ENCODE measurements at regions not wholly inside any gene's neighbourhood (a gene's known extent, or its start where the extent isn't known, plus 50 kb on each side); places are given as distances from the start of the nearest gene placed in this dataset.
"Not testable (repeated sequence)": the region's sequence is repeated elsewhere in the genome, so short reads cannot be mapped to it uniquely, and the experiment has no call there.

DNA sequence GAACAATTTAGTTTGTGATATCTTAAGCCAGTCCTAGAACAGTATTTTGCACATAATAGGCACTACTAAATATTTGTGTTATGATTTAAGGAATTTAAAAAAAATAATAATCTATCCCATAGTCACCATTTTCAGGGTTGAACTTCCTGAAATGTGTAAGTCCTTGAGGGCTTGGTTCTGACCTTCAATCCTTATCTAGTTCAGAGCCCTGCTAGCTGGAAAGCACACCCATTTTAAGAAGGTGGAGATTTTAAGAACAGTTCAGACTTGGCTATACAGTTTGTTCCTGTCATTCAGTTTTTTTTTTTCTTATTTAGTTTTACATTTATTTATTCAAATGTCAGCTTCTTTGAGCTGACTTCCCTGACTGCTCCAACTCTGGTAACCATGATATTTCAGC is 183.4 kb upstream of the MAGI2 start:
- DNase-seq (ENCODE audit: low read depth in 3 of 3): no peak

DNA sequence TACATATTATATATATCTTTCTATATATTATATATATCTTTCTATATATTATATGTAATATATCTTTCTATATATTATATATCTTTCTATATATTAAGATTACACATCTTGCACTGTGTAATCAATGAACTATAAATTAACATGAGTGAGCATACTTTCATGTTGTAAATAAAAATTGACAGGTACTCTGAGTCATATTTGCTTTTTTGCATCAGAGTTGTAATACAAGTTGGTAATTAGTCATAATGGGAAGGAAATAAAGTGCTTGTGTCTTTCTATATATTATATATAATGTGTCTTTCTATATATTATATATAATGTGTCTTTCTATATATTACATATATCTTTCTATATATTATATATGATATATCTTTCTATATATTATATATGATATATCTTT is 172.5 kb upstream of the MAGI2 start:
- not testable (repeated sequence) for DNase-seq (ENCODE audit: low read depth in 3 of 3)

DNA sequence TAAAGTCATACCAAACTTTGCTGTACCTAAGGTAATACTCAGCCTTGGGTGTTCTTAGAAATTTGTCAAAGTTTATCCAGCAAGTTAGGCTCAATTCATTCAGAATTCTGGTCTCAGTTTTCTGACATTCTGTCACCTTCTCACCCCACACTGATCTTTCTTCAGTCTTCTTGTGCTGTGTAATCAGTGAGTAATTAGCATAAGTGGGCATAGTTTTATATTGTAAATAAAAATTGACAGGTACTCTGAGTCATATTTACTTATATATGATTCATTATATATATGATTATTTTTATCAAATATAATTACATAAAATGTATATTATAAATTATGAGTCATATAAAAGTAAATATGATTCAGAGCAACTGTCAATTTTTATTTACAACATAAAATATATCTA is 170.9 kb upstream of the MAGI2 start:
- no peak for DNase-seq (ENCODE audit: low read depth in 3 of 3)

DNA sequence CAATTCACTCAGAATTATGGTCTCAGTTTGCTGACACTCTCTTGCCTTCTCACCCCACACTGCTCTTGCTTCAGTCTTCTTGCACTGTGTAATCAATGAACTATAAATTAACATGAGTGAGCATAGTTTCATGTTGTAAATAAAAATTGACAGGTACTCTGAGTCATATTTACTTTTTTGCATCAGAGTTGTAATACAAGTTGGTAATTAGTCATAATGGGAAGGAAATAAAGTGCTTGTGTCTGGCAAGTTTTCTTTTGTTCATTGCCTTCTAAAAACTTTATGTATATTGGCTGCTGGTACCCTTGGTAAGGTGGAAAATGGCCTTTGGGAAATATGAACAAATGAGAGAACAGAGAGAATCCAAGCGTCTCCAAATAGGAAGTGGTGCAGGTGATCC is 169.3 kb upstream of the MAGI2 start:
- DNase-seq (ENCODE audit: low read depth in 3 of 3): no peak

DNA sequence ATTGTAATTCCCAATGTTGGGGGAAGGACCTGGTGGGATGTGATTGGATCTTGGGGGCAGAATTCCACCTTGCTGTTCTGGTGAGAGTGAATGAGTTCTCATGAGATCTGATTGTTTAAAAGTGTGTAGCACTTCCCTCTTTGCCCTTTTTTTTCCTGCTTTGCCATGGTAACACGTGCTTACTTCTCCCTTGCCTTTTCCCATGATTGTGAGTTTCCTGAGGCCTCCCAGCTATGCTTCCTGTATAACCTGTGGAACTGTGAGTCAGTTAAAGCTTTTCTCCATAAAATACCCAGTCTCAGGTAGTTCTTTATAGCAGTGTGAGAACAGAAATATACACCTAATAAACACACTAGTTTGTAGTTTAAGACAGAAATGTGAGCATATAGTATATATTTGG is 166.8 kb upstream of the MAGI2 start:
- DNase-seq (ENCODE audit: low read depth in 3 of 3): no peak

DNA sequence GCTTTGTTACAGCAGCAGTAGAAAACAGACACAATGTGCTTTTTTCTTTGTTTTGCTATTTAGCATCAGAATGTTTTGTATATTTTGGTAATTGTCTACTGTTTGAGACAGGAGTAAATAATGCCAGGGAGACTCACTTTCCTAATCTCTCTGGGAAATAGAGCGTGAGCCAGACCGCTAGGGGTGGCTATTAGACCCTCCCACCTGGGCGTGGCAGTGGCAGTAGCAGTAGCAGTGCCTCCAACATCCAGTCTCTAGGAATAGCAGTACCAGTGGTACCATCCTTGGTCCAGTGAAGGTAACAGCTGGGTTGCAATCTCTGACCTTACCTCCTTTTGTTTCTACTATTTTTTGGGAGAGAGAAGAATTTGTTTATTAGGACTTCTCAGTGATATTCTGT is 165.7 kb upstream of the MAGI2 start:
- no peak for DNase-seq (ENCODE audit: low read depth in 3 of 3)

DNA sequence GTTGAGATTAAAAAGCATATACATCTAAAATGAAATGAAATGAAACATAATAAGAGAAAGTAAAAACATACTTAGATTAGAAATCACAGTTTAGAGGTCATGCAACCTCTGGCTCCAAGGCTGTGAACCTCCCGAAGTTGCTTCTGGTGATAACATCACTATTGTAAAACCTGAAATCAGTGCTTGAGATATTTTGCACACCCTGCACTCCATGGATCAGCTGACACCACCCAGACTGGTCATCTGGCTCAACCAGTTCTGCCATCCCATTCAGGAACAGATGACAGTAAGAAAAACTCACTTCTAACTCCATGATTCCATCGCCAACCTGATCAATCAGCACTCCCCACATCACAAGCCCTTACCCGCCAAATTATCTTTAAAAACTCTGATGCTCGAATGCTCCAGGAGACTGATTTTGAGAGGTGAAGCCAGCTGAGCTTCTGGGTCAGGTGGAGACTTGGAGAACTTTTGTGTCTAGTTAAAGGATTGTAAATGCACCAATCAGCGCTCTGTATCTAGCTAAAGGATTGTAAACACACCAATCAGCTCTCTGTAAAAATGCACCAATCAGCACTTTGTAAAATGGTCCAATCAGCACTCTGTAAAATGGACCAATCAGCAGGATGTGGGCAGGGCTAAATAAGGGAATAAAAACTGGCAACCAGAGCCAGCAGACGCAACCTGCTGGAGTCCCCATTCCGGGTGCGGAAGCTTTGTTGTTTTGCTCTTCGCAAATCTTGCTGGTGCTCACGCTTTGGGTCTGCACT is 162.6 kb upstream of the MAGI2 start:
- no peak for DNase-seq (ENCODE audit: low read depth in 3 of 3)

DNA sequence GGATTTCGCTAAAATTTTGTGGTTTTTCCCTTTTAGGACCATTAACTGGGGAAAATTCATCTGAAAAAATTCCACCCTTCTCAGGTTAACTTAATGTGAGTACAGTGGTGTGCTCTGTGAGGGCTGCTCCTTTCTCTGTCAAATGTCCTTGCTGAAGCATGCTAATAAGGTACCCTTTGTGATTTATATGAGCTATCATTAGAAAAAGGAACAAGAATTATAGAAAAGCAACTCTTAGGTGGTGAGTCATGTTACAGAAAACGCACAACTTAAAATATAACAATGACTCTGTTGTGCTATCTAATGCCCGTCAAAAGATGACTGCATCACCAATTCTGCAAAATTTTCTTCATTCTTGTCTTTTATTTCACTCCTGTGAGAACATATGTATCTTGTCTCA is 162.0 kb upstream of the MAGI2 start:
- DNase-seq (ENCODE audit: low read depth in 3 of 3): no peak

DNA sequence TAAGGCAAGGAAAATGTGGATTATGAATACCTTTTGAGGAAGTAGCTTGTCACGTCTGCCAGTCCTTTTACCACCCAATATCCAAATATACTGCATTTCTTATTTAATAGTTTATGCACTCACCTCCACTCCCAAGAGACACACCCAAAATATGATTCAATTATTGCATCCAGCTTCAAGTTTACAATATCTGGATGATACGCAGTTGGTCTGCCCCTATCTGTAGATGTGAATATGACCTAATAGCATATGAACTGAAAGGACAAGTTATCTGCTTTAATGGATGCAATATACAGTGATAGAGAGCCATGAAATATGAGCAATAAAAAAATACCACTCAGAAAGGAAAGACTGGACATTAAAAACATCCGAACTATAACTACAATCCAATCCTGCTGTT is 159.4 kb upstream of the MAGI2 start:
- DNase-seq (ENCODE audit: low read depth in 3 of 3): no peak

DNA sequence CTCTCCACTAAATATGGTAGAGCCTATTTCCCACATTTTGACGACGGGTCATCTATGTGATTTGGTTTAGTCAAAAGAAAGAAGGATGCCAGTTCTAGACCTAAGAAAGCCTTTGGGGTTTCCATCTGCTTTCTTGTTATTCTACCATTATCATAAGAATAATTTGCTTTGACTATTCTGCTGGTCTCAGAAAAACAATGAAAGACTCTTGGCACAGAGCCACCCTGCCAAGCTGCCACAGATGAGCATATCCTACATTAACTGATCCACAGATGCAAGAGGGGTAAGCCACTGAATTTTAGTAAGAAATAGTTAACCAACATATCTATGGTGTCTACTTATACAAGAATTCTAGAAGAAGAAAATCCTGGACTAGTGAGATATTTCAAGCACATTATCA is 158.6 kb upstream of the MAGI2 start:
- DNase-seq (ENCODE audit: low read depth in 3 of 3): no peak

DNA sequence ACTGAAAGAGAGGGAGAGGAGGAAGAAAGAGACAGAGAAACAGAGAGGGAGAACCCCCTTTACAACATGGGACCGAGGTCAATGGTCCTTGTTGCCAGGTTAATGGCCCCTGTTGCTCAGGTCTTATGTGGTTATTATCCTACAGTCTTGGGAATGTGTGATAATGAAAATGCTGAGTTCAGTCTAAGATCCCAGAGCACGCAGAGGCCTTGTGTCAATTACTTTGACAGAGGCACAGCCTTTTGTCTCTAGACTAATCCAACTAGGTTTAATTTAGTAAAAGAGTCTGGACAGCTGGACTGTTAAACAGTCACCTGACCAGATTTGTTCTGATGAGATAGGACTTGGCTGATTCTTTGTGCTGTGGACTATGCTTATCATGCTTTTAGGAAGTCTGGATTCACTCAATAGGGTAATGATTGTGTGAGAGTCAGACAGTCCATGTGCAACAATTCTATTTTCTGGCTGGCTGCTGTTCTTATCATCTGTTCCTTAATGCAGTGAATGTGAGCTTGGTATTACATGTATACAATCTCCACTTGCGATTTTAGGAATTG is 157.4 kb upstream of the MAGI2 start:
- no peak for DNase-seq (ENCODE audit: low read depth in 3 of 3)

DNA sequence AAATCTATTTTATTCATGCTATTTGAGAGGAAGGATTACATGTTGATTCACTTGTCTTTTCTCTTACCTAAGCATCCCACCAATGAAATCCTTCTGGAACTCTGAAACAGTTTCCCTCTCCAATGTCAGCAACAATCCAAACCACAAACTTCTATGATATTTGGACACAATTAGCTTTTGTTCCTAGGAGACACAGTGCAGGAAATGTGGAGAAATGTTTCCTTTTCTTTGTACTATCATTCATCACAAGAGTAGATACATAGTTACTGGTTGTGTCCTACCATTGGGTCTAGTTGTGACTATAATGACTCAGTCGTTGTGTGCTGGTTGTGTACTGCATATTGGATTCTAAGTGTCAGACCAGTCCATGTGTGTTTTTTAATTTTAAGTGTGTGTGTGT is 156.8 kb upstream of the MAGI2 start:
- no peak for DNase-seq (ENCODE audit: low read depth in 3 of 3)

DNA sequence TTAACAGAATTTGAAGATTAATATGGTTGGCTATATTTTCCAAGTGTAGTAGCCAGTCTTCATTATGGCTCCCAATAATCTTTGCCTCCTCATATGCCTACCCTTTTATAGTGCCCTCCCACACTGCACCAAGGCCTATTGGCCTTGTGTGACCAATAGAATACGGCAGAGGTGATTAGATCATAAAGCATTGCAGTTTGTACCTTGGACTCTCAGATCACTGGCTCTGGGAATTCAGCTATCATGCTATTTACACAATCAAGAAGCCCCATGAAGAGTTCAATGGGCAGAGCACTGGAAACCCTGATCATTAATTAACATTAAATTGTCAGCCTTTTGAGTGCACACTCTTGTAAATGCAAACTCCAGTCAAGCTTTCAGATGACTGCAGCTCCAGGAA is 154.5 kb upstream of the MAGI2 start:
- DNase-seq (ENCODE audit: low read depth in 3 of 3): no peak

DNA sequence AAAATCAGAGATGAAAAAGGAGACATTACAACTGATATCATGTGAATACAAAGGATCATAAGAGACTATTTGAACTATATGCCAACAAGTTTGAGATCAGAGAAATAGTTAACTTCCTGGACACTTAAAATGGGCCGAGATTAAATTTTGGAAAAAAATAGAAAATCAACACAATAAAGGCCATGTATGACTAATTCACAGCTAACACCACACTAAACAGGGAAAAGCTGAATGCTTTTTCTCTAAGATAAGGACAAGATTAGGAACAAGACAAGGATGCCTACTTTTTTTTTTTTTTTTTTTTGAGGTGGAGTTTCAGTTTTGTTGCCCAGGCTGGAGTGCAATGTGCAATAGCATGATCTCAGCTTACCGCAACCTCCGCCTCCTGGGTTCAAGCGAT is 151.4 kb upstream of the MAGI2 start:
- no peak for DNase-seq (ENCODE audit: low read depth in 3 of 3)

DNA sequence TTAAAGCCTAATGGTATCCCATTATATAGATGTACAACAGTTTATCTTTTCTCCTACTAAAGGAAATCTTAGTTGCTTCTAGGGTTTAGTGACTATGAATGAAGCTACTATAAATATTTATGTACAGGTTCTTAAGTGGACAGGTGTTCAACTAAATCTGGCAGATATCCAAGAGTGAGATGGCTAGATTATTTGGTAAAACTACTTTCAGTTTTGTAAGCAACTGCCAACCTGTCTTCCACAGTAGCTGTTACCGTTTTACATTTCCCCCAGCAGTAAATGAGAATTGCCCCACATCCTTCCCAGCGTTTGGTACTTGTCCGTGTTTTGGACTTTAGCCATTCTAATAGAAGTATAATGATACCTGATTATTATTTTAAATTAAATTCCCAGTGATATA is 144.9 kb upstream of the MAGI2 start:
- DNase-seq (ENCODE audit: low read depth in 3 of 3): no peak

DNA sequence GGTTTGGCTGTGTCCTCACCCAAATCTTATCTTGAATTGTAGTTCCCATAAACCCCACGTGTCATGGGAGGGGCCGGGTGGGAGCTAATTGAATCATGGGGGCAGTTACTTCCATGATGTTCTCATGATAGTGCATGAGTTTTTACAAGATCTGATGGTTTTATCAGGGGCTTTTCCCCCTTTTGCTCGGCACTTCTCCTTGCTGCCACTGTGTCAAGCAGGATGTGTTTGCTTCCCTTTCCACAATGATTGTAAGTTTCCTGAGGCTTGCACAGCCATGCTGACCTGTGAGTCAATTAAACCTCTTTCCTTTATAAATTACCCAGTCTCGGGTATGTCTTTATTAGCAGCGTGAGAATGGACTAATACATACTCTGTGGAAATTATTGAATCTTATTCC is 141.2 kb upstream of the MAGI2 start:
- not testable (repeated sequence) for DNase-seq (ENCODE audit: low read depth in 3 of 3)

DNA sequence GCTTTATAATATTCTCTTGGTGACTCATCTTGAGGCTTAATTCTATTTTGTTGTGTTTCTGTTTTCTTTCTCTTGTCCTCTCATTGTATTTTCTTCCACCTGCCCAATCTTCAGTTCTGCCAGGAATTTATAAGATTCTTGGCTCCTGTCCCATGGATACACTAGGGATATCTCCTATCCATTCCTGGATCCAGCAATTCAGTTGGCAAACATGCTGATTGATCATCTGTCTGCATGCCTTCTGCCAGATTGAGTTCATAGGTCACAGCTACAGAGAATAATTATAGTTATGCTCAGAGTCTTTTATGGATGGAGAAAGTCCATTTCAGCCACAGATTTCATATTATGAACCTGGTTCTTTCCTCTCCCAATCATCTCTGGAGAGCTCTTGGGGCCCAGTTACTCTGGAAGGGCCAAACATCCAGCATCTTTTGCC is 140.4 kb upstream of the MAGI2 start:
- no peak for DNase-seq (ENCODE audit: low read depth in 3 of 3)

DNA sequence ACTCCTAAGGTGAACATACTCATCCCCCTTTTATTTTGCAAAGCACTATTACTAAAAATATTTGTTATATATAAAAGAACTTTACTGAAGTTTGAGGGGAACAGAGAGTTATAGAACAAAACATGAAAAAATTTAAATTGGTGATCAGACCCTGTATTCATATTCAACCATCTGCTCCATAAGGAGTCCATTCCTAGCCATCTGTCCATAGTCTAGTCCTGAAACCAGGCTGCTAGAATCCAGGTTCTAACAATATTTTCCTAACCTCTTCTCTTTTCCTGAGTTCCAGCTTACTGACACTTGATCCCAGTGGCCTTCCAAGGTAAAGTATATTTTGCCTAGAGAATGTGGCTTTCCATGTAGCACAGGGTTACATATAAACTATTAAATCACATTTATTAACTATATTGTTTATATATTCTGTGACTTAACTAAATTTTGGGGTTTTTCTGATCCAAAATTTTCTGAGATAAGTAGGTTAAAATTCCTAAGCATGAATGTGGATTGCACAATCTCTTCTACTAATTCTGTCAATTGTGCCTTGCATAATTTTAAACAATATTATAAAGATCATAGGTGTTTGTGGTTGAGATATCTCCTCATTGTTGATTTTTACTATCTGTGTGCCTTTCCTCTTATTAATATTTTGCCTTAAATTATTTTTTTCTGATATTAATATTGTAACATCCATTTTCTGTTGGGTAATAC is 137.6 kb upstream of the MAGI2 start:
- DNase-seq (ENCODE audit: low read depth in 3 of 3): no peak

DNA sequence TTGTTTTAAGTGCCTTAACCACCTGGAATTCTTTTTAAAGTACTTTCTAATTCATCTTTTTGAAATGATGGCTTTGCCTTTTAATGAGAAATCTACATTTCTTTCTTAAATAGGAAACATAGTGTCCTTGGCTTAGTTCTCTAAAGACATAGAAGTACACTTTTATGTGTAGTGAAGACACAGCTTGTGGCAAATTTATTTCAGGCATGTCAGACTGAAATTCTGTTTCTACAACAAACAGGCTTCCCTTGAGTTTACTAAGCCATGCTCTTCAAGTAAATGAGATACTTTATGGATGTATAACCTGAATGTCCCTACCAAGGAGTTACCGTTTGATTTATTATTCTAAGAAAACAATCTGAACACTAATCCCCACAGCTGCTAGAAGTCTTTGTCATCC is 136.9 kb upstream of the MAGI2 start:
- DNase-seq (ENCODE audit: low read depth in 3 of 3): no peak

DNA sequence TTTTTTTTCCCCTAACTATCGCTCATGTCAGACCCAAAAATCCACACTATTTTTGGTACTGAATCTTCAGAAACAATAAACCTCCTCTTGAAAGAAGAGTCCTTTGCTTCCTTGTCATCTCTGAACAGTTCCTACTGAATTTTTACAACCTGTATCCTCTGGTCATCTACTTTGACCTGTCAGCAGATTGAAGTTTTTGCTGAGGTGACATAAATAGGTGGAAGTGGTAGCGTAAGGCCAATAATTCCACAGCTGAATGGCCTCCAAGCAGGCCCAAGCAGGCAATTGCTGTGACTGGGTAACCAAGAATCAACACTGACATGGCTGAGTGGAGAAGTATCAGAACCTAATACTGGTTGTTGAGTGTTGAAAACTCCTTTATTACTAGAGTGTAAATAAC is 117.4 kb upstream of the MAGI2 start:
- DNase-seq (ENCODE audit: low read depth in 3 of 3): no peak

DNA sequence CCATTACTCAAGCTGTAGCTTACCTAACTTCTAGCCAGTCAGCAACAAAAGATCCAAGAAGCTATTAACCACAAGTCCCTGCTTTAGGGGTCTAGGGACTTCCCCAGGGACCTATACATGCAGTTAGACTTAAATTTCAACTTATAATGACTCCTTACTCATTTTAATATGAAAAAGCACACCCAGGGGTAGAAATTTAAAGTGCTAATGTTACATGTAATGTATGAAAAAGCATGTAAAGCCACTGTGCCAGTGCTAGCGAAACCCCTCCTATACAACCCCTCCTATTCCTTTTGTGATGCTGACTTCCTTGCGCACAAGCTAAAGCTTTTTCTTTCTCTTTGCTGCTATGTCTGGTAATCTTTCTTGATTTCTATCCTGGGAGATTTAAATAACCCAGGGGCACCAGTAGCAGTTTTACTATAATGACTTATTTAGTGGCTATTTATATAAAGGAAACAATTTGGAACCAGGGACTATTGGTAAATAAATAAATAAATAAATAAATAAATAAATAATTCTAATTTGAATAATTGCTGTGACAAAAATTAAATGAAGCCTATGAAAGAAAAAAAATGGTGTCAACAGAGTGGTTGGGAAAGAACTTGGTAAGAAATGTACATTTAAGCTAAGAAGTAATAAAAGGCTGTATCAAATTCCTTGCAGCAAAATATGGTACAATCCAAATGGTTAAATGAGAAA is 110.5 kb upstream of the MAGI2 start:
- no peak for DNase-seq (ENCODE audit: low read depth in 3 of 3)

DNA sequence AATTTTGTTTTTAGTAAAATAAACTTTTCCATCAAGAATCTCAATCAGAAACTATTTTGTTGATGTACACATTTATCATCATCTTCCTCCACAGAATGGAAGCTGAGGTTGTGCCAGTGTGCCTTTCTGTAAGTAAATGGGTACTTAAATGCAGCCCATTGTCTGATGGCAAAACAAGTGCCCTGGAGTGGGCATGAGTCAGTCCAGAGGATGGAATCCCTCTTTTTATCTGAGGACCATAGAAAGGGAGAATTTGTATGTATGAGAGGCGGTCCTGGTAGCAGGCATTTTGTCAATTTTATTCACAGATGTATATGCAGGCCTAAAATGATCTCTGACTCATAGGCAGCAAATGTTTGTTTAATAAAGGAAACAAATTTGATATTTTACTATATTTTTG is 102.1 kb upstream of the MAGI2 start:
- no peak for DNase-seq (ENCODE audit: low read depth in 3 of 3)

Measured in stimulated activated CD4-positive, alpha-beta T cell treated with anti-CD3 and anti-CD28 coated beads, TNF-alpha, amount 100 ng/mL, for 48 hours (primary cell).